PC-3 (cell line): ENCODE measurements at regions not wholly inside any gene's neighbourhood (a gene's known extent, or its start where the extent isn't known, plus 50 kb on each side); places are given as distances from the start of the nearest gene placed in this dataset.

Experiments
- ATAC-seq: fragments of 200-7000 bp; cut with Tn5 transposase; 2 replicates; pipeline ENCODE4 v1.9.1; 2020; ENCODE audit warnings: mild to moderate bottlenecking, moderate library complexity
- BruUV-seq: library from RNA; stranded (reverse); fragments of 400-500 nt; replicated peaks from 2 replicates; lab custom pipeline; 2021; lab: Mats Ljungman, UMichigan
- CTCF ChIA-PET: fragments of 300-600 bp; sonication (Branson Sonifier 250); formaldehyde crosslinking; loops from one replicate; lab custom pipeline; 2022; ENCODE audit warnings: antibody characterized with exemption; lab: Charles Lee
- POLR2A ChIA-PET: fragments of 300-600 bp; sonication (Branson Sonifier 250); formaldehyde crosslinking; loops from one replicate; lab custom pipeline; 2022; ENCODE audit warnings: antibody characterized with exemption; ENCODE audit not compliant: unreplicated experiment; lab: Charles Lee
- DNase-seq: peaks from one replicate; pipeline ENCODE4 v3.0.0-alpha.2; 2015
- H2AFZ ChIP-seq: fragments of 300-600 bp; sonication (generic); 2 replicates; pipeline ENCODE4 v1.6.0; 2016; ENCODE audit warnings: antibody characterized with exemption, low read length
- H3F3A ChIP-seq: fragments of 300-600 bp; sonication (generic); one replicate; pipeline ENCODE4 v1.6.0; 2017; ENCODE audit warnings: antibody characterized with exemption, low read length, control low read depth, mild to moderate bottlenecking; ENCODE audit not compliant: unreplicated experiment
- H3K27ac ChIP-seq: fragments of 300-600 bp; sonication (generic); 2 replicates; pipeline ENCODE4 v1.5.1; 2016; ENCODE audit warnings: mild to moderate bottlenecking, low read length
- H3K27me3 ChIP-seq: fragments of 300-600 bp; sonication (generic); 2 replicates; pipeline ENCODE4 v1.6.1; 2016; ENCODE audit warnings: low read length, mixed read lengths
- H3K36me3 ChIP-seq: fragments of 300-600 bp; sonication (generic); 2 replicates; pipeline ENCODE4 v1.6.1; 2016; ENCODE audit warnings: low read depth, mixed run types, low read length, mixed read lengths
- H3K4me1 ChIP-seq: fragments of 300-600 bp; sonication (generic); 2 replicates; pipeline ENCODE4 v1.5.1; 2016; ENCODE audit warnings: low read length; ENCODE audit not compliant: insufficient read depth
- H3K4me2 ChIP-seq: fragments of 300-600 bp; sonication (generic); 2 replicates; pipeline ENCODE4 v1.6.0; 2016; ENCODE audit warnings: low read length
- H3K4me3 ChIP-seq: fragments of 300-600 bp; sonication (generic); 2 replicates; pipeline ENCODE4 v1.5.1; 2016; ENCODE audit warnings: mild to moderate bottlenecking, low read length, mixed read lengths
- H3K79me2 ChIP-seq: fragments of 300-600 bp; sonication (generic); 2 replicates; pipeline ENCODE4 v1.6.1; 2017; ENCODE audit warnings: low read length, mixed read lengths
- H3K9ac ChIP-seq: fragments of 300-600 bp; sonication (generic); 2 replicates; pipeline ENCODE4 v1.6.0; 2016; ENCODE audit warnings: mild to moderate bottlenecking, low read length
- H3K9me2 ChIP-seq: fragments of 300-600 bp; sonication (generic); replicated peaks from 2 replicates; pipeline ENCODE4 v1.6.1; 2016; ENCODE audit warnings: mixed run types, low read length, mixed read lengths
- H3K9me3 ChIP-seq: fragments of 300-600 bp; sonication (generic); 2 replicates; pipeline ENCODE4 v1.6.1; 2016; ENCODE audit warnings: low read length, mixed read lengths
- H4K20me1 ChIP-seq: fragments of 300-600 bp; sonication (generic); 2 replicates; pipeline ENCODE4 v1.6.1; 2016; ENCODE audit warnings: low read length, mixed read lengths
- EZH2 ChIP-seq: fragments of 300-600 bp; sonication (generic); IDR thresholded peaks from one replicate; pipeline ENCODE4 v1.6.1; 2017; ENCODE audit warnings: antibody characterized with exemption, mild to moderate bottlenecking, low read length; ENCODE audit not compliant: unreplicated experiment
- EZH2phosphoT487 ChIP-seq: fragments of 300-600 bp; sonication (generic); IDR thresholded peaks from 2 replicates; pipeline ENCODE4 v1.6.1; 2018; ENCODE audit warnings: mild to moderate bottlenecking, antibody characterized with exemption, low read length, borderline replicate concordance
- intact Hi-C: fragments of 100-400 bp; cut with micrococcal nuclease; formaldehyde crosslinking; loops from 2 replicates; pipeline ENCODE4 v1.9.0; 2023
- TF ChIP-seq, protein P1 (sequence below): fragments of 300-600 bp; sonication (generic); conservative IDR thresholded peaks from 2 replicates; pipeline ENCODE4 v1.5.1; 2017; ENCODE audit warnings: antibody characterized with exemption, low read depth, mild to moderate bottlenecking, low read length

DNA sequence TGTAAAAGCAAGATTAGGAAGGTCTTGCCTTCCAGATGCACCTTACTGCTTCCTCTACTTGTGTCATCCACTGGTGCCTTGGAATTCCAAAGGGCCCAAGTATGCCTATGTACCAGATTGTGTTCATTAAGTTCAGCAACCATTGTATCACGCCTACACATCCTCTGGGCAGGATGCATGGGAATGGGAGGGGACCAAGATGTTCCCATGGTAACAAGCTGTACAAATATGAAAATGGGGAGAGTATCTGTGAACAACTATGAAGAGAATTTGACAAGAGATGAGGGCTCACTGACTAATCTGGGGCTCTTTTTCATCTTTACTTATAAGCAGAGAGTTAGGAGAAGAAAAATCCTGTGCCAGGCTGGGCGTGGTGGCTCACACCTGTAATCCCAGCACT, 137.8 kb upstream of the MAP1B start:
- no peaks in the 10 kb centered on the region for H4K20me1 ChIP-seq
- intact Hi-C loops: no loop called here
- H3K79me2 ChIP-seq: no peaks in the 10 kb centered on the region
- no peaks in the 10 kb centered on the region for H3F3A ChIP-seq
- no peak overlapping the region for H3K4me3 ChIP-seq
- TF ChIP-seq, protein P1, sequence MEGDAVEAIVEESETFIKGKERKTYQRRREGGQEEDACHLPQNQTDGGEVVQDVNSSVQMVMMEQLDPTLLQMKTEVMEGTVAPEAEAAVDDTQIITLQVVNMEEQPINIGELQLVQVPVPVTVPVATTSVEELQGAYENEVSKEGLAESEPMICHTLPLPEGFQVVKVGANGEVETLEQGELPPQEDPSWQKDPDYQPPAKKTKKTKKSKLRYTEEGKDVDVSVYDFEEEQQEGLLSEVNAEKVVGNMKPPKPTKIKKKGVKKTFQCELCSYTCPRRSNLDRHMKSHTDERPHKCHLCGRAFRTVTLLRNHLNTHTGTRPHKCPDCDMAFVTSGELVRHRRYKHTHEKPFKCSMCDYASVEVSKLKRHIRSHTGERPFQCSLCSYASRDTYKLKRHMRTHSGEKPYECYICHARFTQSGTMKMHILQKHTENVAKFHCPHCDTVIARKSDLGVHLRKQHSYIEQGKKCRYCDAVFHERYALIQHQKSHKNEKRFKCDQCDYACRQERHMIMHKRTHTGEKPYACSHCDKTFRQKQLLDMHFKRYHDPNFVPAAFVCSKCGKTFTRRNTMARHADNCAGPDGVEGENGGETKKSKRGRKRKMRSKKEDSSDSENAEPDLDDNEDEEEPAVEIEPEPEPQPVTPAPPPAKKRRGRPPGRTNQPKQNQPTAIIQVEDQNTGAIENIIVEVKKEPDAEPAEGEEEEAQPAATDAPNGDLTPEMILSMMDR: no peak
- TF ChIP-seq EZH2: no peak
- H3K4me1 ChIP-seq: no peaks in the 10 kb centered on the region
- no peaks in the 10 kb centered on the region for H3K9me2 ChIP-seq
- H3K27ac ChIP-seq: no peak overlapping the region
- no peaks in the 10 kb centered on the region for H3K27me3 ChIP-seq
- H3K4me2 ChIP-seq: no peak overlapping the region
- CTCF ChIA-PET: no interaction called here
- POLR2A ChIA-PET: no interaction called here
- H3K9me3 ChIP-seq: no peaks in the 10 kb centered on the region
- ATAC-seq (no peak), DNase-seq (no peak)
- no TSS peak for BruUV-seq
- no peak overlapping the region for H3K9ac ChIP-seq
- H2AFZ ChIP-seq: no peak overlapping the region
- H3K36me3 ChIP-seq: no peaks in the 10 kb centered on the region

DNA sequence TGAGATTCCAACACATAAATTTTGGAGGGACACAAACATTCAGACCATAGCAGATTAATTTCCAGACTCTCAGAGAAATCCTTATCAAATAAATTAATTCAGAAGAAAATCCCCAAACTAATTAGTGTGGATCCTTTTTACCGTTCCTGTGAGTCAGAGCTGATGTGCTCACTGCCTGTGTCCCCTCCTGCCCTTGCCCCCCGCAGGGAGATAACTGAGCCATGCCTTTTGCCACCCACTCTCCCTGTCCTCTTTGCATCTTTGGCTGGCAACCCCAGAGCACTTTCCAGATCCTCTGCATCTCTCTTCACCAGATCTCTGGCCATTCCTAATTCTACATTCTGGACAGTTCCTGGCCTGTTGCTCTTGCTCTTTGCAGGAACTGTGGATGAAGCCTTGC, 135.4 kb upstream of the MAP1B start:
- H3K79me2 ChIP-seq: no peaks in the 10 kb centered on the region
- no peak overlapping the region for H3K9ac ChIP-seq
- H3K9me2 ChIP-seq: no peaks in the 10 kb centered on the region
- H3K4me2 ChIP-seq: no peak overlapping the region
- DNase-seq: no peak
- H3K4me1 ChIP-seq: no peaks in the 10 kb centered on the region
- H3K9me3 ChIP-seq: no peaks in the 10 kb centered on the region
- ChIA-PET POLR2A (no interaction called here), CTCF (no interaction called here)
- no peak for ATAC-seq
- H3K36me3 ChIP-seq: no peaks in the 10 kb centered on the region
- no peaks in the 10 kb centered on the region for H3F3A ChIP-seq
- intact Hi-C loops: no loop called here
- TF ChIP-seq, protein P1: no peak
- no peak for TF ChIP-seq EZH2
- no peak for TF ChIP-seq EZH2phosphoT487
- BruUV-seq: no TSS peak
- no peaks in the 10 kb centered on the region for H4K20me1 ChIP-seq
- H3K27me3 ChIP-seq: no peaks in the 10 kb centered on the region
- no peak overlapping the region for H3K4me3 ChIP-seq
- H2AFZ ChIP-seq: no peak overlapping the region
- H3K27ac ChIP-seq: no peak overlapping the region

DNA sequence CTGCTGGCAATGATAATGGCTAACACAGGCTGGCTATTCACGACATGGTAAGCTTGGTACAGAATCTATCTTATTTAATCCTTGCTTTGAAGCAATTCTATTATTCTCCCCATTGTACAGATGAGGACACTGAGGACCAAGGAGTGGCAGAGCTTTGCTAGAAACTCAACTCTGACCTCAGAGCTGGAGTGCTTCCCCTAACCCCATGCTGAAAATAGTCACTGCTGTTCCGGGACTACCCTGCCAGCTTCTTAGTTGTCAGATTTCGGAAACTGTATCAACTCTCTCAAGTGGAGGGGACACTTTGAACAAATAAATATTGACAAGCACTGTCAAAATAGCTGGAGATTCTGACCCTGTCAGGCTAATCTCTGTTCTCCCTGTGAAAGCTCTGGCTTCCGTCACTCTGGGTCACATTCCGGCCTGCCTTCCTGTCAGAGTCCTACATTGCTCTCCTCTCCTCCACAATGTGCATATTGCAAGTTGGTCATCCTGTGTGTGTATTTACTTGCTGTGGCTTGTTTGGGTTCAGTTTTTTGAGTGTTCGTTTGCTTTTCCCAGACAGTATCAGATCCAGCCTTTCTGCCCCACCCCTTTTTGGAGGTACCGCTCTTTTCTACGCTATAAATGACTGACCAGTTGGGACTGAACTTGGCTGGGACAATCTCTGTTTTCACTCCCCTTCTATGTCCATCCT, 134.3 kb upstream of the MAP1B start:
- ChIA-PET POLR2A (no interaction called here), CTCF (no interaction called here)
- no peaks in the 10 kb centered on the region for H3K9me3 ChIP-seq
- H3K4me2 ChIP-seq: no peak overlapping the region
- intact Hi-C loops: no loop called here
- H3F3A ChIP-seq: no peaks in the 10 kb centered on the region
- no peak overlapping the region for H2AFZ ChIP-seq
- H3K4me3 ChIP-seq: no peak overlapping the region
- no peaks in the 10 kb centered on the region for H3K9me2 ChIP-seq
- H4K20me1 ChIP-seq: no peaks in the 10 kb centered on the region
- BruUV-seq: no TSS peak
- no peaks in the 10 kb centered on the region for H3K4me1 ChIP-seq
- no peak overlapping the region for H3K9ac ChIP-seq
- no peak overlapping the region for H3K27ac ChIP-seq
- H3K79me2 ChIP-seq: no peaks in the 10 kb centered on the region
- TF ChIP-seq EZH2phosphoT487 (no peak), EZH2 (no peak)
- TF ChIP-seq, protein P1: no peak
- no peaks in the 10 kb centered on the region for H3K36me3 ChIP-seq
- no peak for ATAC-seq
- DNase-seq: no peak
- no peaks in the 10 kb centered on the region for H3K27me3 ChIP-seq
